ENCODE measurements at regions not wholly inside any gene's neighbourhood (a gene's known extent, or its start where the extent isn't known, plus 50 kb on each side); places are given as distances from the start of the nearest gene placed in this dataset.

- no peak overlapping the region for H3K4me3 ChIP-seq (ENCODE audit: low read depth, low read length)
- TF ChIP-seq CTCF (IDR thresholded peaks at IDR 0.05; ENCODE audit: borderline replicate concordance, insufficient read depth, low read depth, low read length) = no peak
These were observed 76.1 kb upstream of the TRDN start for GRCh38 chr6:123712831-123713230.

GRCh38 chr6:123702943-123703342 lies 66.2 kb upstream of the TRDN start:
- H3K4me3 ChIP-seq (ENCODE audit: low read depth, low read length) = no peak overlapping the region
- TF ChIP-seq CTCF (IDR thresholded peaks at IDR 0.05; ENCODE audit: borderline replicate concordance, insufficient read depth, low read depth, low read length) = no peak

- no peak overlapping the region for H3K4me3 ChIP-seq (ENCODE audit: low read depth, low read length)
- TF ChIP-seq CTCF (IDR thresholded peaks at IDR 0.05; ENCODE audit: borderline replicate concordance, insufficient read depth, low read depth, low read length) = no peak
These were observed 51.1 kb upstream of the TRDN start for GRCh38 chr6:123687864-123688263.

Data from GM12875 (cell line).